HG02870 (cell line): ENCODE measurements at regions not wholly inside any gene's neighbourhood (a gene's known extent, or its start where the extent isn't known, plus 50 kb on each side); places are given as distances from the start of the nearest gene placed in this dataset.
"Not testable (repeated sequence)": the region's sequence is repeated elsewhere in the genome, so short reads cannot be mapped to it uniquely, and the experiment has no call there.

Experiments used
- ATAC-seq: cut with Tn5 transposase; IDR thresholded peaks from one replicate; pipeline ENCODE4 v1.9.1; 2021; ENCODE audit warnings: mild to moderate bottlenecking, moderate library complexity; ENCODE audit not compliant: unreplicated experiment

DNA sequence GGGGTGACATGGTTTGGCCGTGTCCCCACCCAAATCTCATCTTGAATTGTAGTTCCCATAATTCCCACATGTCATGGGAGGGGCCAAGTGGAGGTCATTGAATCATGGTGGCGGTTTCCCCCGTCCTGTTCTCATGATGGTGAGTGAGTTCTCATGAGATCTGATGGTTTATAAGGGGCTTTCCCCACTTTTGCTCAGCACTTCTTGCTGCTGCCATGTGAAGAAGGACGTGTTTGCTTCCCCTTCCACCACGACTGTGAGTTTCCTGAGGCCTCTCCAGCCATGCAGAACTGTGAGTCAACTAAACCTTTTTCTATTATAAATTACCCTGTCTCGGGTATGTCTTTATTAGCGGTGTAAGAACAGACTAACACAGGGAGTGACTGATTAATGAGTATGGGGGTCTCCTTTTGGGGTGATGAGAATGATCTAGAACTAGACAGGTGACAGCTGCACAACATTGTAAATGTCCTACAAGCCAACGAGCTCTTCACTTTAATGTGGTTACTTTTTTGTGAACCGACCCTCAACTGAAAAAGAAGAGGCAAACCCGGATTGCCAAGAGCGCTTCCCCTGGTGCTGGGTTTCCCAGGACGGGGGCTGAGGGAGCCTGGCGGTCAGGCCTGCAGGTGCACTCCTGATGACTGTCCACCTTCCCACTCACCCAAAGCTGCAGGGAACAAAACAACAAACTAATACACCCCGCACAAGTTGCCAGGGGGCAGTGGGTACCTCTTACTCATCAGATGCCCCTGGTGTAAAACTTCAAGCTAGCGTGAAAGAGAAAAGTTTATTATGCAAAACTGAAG lies 90.1 kb downstream of the NCOR2 start:
- ATAC-seq = no peak

DNA sequence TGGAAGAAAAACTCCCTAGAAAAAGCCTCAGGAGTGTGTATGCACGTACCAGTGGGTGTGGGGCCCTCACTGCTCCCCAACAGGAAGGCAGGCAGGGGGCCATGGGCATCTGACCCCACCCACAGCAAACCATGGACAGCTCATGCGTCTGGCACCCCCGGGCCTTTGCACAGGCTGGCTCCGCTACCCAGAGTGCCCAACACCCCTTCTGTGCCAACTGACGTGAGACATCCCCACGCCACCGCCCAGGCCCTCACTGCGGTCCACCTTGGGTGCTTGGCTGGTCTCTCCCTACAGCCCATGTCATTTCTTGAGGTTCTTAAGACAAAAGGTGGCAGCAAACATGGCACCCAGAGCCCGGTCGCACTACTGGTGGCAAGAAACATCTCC lies 91.4 kb downstream of the NCOR2 start:
- no peak for ATAC-seq

DNA sequence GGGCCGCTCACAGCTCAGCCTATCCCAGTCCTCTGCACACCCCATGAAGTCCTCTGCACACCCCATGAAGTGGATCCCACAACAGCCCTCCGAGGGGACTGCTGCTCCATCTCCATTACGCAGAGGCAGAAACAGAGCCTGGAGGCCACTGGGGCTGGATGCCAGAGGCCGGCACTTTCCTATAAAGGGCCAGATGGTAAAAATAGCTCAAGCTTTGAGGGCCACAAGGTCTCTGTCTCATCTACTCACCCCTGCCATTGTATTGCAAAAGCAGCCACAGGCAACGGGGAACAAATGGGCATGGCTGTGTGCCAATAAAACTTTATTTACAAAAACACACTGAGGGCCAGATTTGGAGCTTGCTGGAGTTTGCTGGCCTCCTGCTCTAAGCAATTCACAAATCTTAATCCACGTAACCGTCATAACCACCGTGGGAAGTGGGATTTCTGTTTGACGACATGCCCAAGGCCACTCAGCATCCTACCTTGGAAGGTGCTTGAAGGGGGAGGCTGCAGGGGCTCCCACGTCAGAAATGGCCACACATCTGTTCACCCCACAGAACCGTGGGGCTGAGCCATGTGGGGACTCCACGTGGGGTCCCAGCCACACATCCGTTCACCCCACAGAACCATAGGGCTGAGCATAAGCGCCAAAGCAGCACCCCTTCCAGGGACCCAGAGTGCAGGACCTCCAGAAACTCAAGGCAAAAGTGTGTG lies 92.0 kb downstream of the NCOR2 start:
- ATAC-seq = no peak

DNA sequence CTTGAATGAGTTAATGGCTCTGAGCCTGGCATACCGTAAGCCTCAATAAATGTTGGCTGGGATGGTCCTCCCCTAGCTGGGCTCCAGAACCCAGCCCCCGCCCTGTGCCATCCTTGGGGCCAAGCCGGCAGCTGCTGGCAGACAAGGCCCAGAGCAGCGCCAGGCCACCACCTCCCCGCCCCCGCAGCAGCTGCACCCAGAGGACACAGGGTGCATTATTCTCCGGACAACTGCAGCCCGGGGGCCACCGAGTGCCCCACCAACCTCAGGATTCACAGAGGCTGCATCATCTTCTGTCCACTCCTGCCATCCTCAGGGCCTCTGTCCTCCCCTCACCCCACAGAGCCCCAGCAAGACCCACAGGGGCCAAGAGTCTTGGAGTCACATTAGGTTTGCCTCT lies 92.7 kb downstream of the NCOR2 start:
- no peak for ATAC-seq

DNA sequence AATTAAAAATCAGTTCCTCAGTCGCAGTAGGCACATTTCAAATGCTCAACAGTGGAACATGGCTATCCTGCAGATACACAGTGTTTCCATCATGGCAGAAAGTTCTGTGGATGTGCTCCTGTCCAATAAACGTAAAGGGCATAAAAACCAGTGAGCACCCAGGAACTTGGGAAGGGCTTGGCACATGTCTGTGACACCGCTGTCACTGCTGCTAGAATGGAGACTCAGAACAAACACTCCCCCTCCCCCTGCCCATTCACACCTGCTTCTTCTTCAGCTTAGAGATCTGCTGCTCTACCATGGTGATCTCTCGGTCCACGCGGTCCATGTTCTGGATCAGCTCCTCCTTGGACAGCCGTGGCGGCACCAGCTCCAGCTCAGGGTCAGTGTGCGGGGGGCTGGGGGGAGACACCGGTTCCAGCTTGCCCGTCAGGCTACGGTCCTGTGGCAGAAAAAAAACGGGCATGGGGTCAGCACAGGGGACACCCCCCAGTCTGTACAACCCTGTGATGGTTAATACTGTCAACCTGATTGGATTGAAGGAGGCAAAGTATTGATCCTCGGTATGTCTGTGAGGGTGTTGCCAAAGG lies 94.6 kb downstream of the NCOR2 start:
- ATAC-seq = no peak

DNA sequence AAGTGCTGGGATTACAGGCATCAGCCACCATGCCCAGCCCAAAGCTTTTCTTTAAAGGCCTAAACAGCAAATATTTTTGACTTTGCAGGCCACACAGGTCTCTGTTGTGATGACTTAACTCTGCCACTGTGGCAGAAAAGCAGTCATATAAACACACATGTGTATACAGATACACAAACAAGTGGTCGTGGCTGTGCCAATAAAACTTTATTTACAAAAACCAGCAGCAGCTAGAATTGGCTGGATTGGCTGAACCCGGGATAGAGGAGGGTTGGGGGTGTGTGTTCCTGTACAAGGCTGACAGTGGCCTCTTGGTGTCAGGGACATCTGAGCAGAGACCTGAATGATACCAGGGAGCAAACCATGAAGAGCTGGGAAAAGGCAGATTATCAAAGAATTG lies 95.6 kb downstream of the NCOR2 start:
- ATAC-seq = no peak

DNA sequence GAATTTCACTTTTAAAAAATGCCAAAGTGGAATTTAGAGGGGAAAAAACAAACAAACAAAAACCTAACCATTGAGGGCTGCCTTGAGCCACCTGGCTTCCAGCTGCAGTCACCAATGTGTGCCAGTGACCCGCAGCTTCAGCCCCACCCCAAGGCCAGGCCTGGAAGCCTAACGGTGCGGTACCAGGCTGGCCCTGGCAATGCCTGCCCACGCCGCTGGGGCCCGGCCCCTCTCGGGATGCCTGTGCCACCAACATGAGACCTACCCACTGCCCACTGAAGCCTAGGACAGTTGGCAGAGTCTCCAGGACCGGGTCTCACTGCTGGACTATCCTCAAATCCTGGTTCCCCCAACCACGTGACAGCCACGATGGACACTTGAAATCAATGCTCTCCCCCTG lies 96.6 kb downstream of the NCOR2 start:
- no peak for ATAC-seq

DNA sequence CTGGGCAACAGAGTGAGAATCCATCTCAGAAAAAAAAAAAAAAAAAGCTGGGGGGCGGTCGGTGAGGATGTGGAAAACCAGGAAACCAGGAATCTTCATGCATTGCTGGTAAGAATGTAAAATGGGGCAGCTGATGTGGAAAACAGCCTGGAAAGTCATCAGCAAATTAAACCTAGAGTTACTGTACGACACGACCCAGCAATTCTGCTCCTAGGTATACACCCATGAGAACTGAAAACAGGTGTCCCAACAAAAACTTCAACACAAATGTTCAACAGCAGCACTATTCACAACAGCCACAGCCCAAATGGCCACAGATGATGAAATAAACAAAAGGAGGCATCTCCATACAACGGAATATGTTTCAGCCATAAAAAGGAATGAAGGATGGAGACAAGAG lies 97.3 kb downstream of the NCOR2 start:
- ATAC-seq = no peak

DNA sequence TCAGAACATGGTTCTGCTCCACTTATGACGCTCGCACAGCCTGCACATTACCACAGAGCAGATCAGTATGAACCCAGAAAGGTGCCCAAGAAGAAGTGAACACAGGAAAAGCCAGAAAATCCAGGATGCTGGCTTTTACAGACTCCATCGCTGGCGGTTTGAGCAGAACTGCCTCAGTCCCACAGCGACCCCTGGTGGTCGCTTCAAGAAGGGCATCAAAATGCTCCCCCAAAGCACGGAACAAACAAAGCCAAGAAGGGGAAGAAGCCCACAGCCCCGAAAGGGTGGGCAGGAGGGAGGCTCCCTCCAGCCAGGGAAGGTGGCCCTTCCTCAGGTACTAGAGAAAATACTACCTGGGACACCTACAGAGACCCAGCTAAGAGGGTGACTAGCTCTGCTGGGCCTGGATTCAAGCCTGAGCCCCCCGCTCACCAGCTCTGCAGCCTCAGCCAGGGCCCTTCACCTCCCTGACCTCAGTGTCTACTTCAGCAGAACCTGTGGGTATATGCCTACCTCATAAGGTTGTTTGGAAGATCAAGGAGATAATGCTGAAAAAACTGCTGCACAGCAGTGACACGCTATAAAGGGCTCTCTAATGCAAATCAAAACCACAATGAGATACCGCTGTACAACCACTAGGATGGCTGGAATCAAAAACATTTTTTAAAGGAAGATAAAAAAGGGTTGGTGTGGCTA lies 98.1 kb downstream of the NCOR2 start:
- ATAC-seq = no peak

DNA sequence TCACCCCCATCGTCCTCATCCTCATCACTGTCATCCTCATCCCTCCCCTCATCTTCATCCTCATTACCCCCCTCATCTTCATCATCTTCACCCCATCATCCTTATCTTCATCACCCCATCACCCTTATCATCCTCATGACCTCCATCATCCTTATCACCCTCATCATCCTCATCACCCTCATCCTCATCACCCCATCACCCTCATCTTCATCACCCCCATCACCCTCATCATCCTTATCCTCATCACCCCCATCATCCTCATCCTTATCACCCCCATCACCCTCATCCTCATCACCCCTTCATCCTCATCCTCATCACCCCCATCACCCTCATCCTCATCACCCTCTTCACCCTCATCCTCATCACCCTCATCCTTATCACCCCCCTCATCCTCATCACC lies 99.9 kb downstream of the NCOR2 start:
- not testable (repeated sequence) for ATAC-seq

DNA sequence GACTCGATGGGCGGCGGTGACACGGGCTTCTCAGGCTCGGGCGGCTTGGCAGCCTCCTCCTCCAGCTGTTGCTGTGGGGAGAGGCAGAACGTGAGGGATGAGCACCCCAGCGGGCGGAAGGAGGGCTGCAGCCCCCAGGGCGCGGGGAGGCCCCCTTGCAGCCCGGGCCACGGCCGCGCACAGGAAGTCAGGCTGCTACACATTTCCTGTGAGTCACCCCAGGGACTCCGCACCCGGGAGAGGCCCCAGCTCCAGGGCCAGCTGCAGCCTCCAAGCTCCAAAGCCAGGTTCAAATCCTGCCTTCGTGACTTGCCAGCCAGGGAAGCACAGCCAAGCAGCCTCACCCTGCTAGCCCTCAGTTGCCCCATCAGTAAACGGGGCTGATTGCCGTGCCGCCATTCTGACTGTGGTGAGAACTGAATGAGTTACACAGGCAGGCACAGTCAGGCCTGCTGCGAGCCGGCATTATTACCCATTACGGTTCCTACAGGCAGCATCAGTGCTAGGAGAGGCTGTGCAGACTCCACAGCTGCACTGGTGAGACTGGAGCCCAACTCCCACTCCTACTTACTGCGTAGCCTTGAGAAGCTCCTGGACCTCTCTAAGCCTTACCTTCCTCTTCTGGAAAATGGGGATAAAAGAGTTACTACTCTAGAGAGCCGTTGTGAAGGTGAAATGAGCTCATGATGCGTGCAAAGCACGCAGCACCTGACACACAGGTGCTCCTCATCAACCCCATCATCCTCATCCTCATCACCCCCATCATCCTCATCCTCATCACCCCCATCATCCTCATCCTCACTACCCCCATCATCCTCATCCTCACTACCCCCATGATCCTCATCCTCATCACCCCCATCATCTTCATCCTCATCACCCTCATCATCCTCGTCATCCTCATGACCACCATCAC lies 100.9 kb downstream of the NCOR2 start:
- ATAC-seq = peak; percentile 95

DNA sequence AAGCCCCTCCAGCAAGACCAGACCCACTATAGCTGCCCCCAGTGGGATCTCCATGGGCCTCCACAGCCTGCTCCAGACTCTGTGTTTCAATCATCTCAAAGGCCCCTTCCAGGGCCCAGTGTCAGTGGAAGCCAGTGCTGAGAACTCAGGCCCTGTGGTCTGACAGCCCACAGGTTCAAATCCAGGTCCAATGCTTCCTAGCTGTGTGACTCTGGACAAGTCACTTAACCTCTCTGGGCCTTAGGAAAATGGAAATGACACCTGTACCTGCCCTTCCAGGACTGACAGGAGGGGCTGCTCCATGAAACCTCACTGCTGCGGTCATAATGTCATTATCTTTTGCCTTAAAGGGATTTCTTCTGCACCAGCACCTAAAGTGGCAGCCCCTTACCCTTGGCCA lies 101.9 kb downstream of the NCOR2 start:
- ATAC-seq = no peak

DNA sequence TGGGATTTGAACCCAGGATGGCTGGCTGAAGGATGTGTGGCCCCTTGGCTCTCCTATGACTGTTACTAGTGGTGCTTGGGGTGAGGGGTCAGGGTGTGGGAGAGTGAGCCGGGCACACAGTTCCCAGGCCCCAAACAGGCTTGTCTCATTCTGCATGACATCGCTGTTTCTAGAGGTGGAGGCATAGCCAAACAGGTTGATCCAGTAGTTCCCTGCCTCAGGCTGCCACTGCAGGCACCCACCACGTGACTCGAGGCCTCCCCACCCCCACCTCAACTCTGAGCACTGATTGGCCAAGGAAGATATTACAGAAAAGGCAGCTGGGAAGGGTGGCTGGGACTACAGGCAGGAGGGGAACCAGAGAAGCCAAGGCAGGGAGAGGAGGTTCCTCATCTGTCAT lies 102.6 kb downstream of the NCOR2 start:
- ATAC-seq = no peak

DNA sequence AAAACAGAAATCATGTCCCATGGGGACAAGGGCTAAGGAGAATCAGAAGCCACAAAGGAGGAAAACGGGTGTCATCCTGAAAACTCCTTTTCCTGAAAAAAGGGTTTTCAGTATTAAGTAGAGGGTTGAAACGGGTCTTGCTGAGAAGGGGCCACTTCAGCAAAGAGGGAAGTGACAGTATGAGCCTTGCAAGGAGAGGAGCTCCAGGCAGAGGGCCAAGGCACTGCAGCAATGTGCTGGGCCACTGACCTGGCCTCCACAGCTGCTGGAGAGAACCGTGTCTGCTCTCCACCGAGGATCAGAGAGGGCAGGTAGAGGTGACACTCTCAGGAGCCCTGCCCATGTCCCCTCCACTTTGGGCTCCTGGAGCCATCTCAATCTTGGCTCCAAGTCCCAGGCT lies 103.3 kb downstream of the NCOR2 start:
- ATAC-seq = no peak

DNA sequence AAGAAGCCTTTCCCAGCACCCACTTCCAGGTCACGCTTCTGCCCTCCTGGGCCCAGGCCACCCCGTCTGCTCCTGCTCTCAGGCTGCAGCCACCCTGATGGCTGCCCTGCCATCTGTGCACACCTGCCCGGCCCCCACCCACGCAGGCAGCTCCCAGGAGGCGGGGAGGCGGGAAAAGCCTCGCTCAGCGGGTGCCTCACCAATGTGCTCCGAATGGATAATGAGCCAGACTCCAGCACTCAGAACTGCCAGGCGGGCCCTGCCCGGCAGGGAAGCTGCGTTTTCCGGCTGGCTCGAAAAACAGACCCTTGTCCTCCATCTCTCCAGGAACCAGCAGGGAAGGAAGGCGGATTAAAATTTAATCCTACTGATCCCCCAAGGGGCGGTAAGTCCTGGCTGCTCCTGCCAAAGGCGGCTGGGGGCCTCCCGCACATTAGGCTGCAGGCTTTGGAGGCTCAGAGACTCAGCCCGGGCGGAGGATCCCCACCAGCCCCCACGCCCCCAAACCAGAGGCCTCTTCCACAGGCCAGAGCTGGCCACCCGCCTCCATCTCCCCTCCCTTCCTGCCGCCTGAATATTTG lies 104.0 kb downstream of the NCOR2 start:
- no peak for ATAC-seq

DNA sequence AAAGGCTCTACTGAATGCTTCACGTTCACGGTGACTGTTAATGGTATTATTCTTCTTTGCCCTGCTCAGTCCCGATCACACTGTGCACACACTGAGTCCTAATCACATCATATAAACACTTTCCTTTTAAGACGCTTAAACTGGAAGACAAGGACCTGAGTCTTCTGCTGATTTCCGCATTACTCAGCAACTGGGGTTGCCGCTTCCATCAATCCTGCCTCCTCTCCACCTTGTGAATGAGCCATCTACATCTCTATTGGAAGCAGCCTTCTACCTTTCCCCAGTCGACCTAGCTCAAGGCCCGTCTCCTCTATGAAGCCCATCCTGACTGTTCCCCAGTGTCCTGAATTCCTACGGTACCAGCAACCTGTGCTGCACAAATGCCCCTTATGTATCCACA lies 104.7 kb downstream of the NCOR2 start:
- no peak for ATAC-seq

DNA sequence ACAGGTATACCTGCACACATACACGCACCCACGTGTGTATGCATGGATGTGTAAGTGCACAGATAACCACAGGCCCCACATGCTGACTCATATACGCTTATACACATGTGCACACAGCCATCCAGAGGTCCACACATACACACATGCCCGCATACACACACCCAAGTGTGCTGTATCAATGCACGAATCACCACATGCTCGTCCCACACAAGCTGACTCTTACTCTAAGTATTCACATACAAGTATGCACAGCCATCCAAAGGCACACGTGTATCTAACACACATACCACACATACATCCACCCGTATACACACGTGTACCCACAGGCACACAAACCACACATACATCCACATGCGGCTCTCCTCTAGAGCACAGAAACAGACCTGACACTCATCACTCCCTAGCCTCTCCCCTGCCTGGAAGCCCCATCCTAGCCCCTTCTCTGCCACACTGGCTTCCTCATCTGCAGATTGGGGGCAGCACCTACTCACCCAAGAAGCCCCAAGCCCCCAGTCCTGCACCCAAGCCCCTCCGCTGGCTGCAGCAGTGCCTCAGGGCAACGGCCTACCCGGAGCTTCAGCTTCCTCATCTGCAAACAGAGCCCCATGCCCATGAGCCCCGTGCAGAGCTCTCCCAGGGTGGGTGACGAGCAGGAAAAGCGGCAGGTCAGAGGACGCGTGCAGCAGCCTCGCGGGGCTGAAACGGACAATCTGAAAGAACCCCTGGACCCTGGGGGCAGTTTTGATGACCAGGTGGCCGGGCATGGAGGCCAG lies 105.4 kb downstream of the NCOR2 start:
- no peak for ATAC-seq

DNA sequence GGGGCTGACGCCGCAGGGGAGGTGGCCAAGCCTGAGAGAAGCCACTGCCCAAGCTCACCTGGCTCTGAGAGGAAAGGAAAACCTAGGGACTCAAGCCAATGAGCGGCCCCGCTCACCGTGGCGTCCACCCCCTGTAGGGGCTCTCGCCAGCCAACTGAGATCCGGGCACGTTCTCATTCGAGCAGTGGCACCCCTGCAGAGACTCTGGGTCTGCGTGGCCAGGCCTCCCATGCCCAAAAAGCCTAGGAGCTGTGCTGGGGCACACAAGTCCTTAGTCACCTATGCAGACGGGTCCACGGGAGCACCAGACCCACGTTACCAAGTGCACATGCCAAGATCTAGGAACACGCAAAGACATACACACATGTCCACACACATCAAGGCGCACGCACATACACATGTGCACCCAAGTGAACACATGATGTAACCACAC lies 106.2 kb downstream of the NCOR2 start:
- no peak for ATAC-seq

DNA sequence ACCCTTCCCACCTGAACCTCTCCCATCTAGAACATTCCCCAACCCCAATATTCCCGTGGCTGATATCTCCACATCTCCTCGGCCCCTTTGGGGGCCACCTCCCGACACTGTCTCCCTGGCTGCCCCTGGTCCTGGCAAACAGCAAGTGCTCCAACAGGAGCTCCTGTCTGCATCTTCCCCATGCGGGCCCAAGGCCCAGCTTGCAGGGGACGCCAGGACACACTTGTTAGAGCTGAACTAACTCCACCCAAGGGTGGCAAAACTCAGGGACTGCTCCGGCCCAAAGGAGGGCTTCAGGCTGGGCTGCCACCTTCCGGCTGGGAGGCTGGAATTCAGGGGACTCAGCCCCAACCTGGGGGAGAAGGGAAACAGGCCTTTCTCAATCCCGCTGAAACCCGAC lies 106.6 kb downstream of the NCOR2 start:
- ATAC-seq = no peak
